Caco-2 (cell line): ENCODE measurements at regions not wholly inside any gene's neighbourhood (a gene's known extent, or its start where the extent isn't known, plus 50 kb on each side); places are given as distances from the start of the nearest gene placed in this dataset.

ENCODE experiments used
- BruUV-seq: library from RNA; stranded (reverse); fragments of 400-500 nt; replicated peaks from 2 replicates; lab custom pipeline; 2021; lab: Mats Ljungman, UMichigan
- CTCF ChIA-PET: fragments of 300-600 bp; sonication (Branson Sonifier 250); formaldehyde crosslinking; loops from one replicate; lab custom pipeline; 2022; ENCODE audit warnings: antibody characterized with exemption; lab: Charles Lee
- POLR2A ChIA-PET: fragments of 300-600 bp; sonication (Branson Sonifier 250); formaldehyde crosslinking; loops from one replicate; lab custom pipeline; 2022; ENCODE audit warnings: antibody characterized with exemption; lab: Charles Lee
- DNase-seq, 2 experiments: peaks; one replicate each; pipeline versions ENCODE4 v3.0.0 to v3.0.0-alpha.2; 2020 to 2022
- H3K27me3 ChIP-seq: replicated peaks from 2 replicates; pipeline ENCODE4 v1.6.0; 2011; ENCODE audit warnings: low read length; ENCODE audit not compliant: control insufficient read depth, insufficient read depth
- H3K36me3 ChIP-seq: 2 replicates; pipeline ENCODE4 v1.5.1; 2011; ENCODE audit warnings: low read length; ENCODE audit not compliant: control insufficient read depth, insufficient read depth
- H3K4me1 ChIP-seq: fragments of 250-450 bp; sonication (Bioruptor Pico); 2 replicates; pipeline ENCODE4 v1.5.1; 2020; ENCODE audit warnings: mild to moderate bottlenecking
- H3K4me3 ChIP-seq: 2 replicates; pipeline ENCODE4 v1.5.1; 2011; ENCODE audit warnings: low read depth, mild to moderate bottlenecking, control low read depth, low read length
- H3K9me3 ChIP-seq: fragments of 250-450 bp; sonication (Bioruptor Pico); 2 replicates; pipeline ENCODE4 v1.5.1; 2020; ENCODE audit warnings: mild to moderate bottlenecking, moderate library complexity
- H3K27ac Mint-ChIP-seq: one replicate; pipeline ENCODE4 v1.8.0; 2022; ENCODE audit warnings: mixed read lengths; ENCODE audit not compliant: unreplicated experiment
- H3K27me3 Mint-ChIP-seq: one replicate; pipeline ENCODE4 v1.8.0; 2022; ENCODE audit warnings: mixed read lengths; ENCODE audit not compliant: insufficient read depth, unreplicated experiment
- H3K36me3 Mint-ChIP-seq: one replicate; pipeline ENCODE4 v1.8.0; 2022; ENCODE audit warnings: mild to moderate bottlenecking, mixed read lengths; ENCODE audit not compliant: insufficient read depth, unreplicated experiment
- H3K4me1 Mint-ChIP-seq: one replicate; pipeline ENCODE4 v1.8.0; 2022; ENCODE audit warnings: low read depth, mixed read lengths; ENCODE audit not compliant: unreplicated experiment
- H3K4me3 Mint-ChIP-seq: one replicate; pipeline ENCODE4 v1.8.0; 2022; ENCODE audit warnings: mild to moderate bottlenecking, moderate library complexity, mixed read lengths; ENCODE audit not compliant: unreplicated experiment
- H3K9me3 Mint-ChIP-seq: one replicate; pipeline ENCODE4 v1.8.0; 2022; ENCODE audit warnings: mixed read lengths; ENCODE audit not compliant: unreplicated experiment
- intact Hi-C: fragments of 100-400 bp; cut with micrococcal nuclease; formaldehyde crosslinking; loops from one replicate; pipeline ENCODE4 v1.10.0; 2022; ENCODE audit not compliant: unreplicated experiment
- TF ChIP-seq, protein P1 (sequence below), 2 experiments: fragments of 200-600 bp in 1 of 2; IDR thresholded peaks; 1 replicate in 1 of 2; 2 replicates in 1 of 2; pipeline versions ENCODE4 v1.5.1 to v1.8.0; 2011 to 2022; ENCODE audit warnings: antibody characterized with exemption in 1 of 2, control low read depth in 1 of 2, inconsistent platforms in 1 of 2, low read depth in 1 of 2, low read length in 1 of 2, mild to moderate bottlenecking in 1 of 2, moderate library complexity in 1 of 2; ENCODE audit not compliant: insufficient read depth in 1 of 2, severe bottlenecking in 1 of 2, unreplicated experiment in 1 of 2

DNA sequence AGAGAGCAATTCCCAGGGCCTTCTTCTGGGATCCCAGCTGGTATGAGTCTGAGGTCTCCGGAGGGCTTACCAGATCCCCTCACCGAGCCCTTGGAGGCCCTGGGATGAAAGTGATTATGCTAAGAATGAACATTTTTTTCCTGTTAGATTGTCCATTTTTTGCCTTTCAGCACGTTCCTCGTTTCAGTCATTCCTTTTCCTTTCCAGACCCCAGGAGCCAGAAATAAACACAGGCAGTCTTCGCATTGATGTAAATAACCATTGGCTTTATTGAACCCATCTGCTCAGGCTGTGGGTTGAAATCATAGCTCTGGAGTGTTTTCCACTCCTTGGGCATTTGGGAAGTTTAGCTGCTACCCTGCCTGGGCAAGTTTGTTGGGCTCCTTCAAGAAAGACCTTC lies 320.9 kb upstream of the AUTS2 start:
- Mint-ChIP-seq H3K36me3 (no peaks in the 10 kb centered on the region), H3K27ac (no peak overlapping the region), H3K4me3 (no peak overlapping the region), H3K4me1 (no peaks in the 10 kb centered on the region), H3K27me3 (no peaks in the 10 kb centered on the region), H3K9me3 (peaks cover 9% of the 10 kb centered on the region)
- H3K4me3 ChIP-seq = no peak overlapping the region
- POLR2A ChIA-PET = no interaction called here
- H3K27me3 ChIP-seq = no peaks in the 10 kb centered on the region
- intact Hi-C loops = no loop called here
- no peaks in the 10 kb centered on the region for H3K36me3 ChIP-seq
- DNase-seq = no peak
- CTCF ChIA-PET = no interaction called here
- BruUV-seq = no TSS peak
- TF ChIP-seq, protein P1, sequence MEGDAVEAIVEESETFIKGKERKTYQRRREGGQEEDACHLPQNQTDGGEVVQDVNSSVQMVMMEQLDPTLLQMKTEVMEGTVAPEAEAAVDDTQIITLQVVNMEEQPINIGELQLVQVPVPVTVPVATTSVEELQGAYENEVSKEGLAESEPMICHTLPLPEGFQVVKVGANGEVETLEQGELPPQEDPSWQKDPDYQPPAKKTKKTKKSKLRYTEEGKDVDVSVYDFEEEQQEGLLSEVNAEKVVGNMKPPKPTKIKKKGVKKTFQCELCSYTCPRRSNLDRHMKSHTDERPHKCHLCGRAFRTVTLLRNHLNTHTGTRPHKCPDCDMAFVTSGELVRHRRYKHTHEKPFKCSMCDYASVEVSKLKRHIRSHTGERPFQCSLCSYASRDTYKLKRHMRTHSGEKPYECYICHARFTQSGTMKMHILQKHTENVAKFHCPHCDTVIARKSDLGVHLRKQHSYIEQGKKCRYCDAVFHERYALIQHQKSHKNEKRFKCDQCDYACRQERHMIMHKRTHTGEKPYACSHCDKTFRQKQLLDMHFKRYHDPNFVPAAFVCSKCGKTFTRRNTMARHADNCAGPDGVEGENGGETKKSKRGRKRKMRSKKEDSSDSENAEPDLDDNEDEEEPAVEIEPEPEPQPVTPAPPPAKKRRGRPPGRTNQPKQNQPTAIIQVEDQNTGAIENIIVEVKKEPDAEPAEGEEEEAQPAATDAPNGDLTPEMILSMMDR (IDR thresholded peaks at IDR 0.05; ENCODE audit: insufficient read depth in 1 of 2, low read depth in 1 of 2, low read length in 1 of 2, severe bottlenecking in 1 of 2, unreplicated experiment in 1 of 2) = no peak
- H3K9me3 ChIP-seq = no peaks in the 10 kb centered on the region
- no peaks in the 10 kb centered on the region for H3K4me1 ChIP-seq

DNA sequence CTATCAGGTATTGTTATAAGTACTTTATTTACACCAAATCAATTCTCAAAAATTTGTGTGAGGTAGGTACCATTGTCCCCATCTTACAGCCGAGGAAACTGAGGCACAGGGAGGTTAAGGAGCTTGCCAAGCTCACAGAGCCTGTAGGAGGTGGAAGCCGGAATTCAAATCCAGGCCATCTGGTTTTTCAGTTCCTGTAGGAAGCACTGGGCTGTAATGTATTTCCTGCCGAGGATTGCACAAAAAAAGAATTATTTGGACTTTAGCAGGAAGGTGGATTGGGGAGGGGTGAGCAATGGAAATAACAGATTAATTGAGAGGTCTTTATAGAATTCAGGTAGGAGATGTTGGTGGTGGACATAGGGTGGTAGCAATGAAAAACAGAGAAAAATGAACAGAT lies 315.3 kb upstream of the AUTS2 start:
- H3K27me3 ChIP-seq = no peaks in the 10 kb centered on the region
- H3K36me3 ChIP-seq = no peaks in the 10 kb centered on the region
- Mint-ChIP-seq H3K27me3 (no peaks in the 10 kb centered on the region), H3K4me3 (no peak overlapping the region), H3K27ac (no peak overlapping the region), H3K36me3 (no peaks in the 10 kb centered on the region), H3K9me3 (peaks cover 28% of the 10 kb centered on the region), H3K4me1 (no peaks in the 10 kb centered on the region)
- no peaks in the 10 kb centered on the region for H3K9me3 ChIP-seq
- no peak overlapping the region for H3K4me3 ChIP-seq
- TF ChIP-seq, protein P1 (IDR thresholded peaks at IDR 0.05; ENCODE audit: insufficient read depth in 1 of 2, low read depth in 1 of 2, low read length in 1 of 2, severe bottlenecking in 1 of 2, unreplicated experiment in 1 of 2) = no peak
- POLR2A ChIA-PET = no interaction called here
- no TSS peak for BruUV-seq
- intact Hi-C loops = no loop called here
- no peaks in the 10 kb centered on the region for H3K4me1 ChIP-seq
- CTCF ChIA-PET = no interaction called here
- DNase-seq = no peak

DNA sequence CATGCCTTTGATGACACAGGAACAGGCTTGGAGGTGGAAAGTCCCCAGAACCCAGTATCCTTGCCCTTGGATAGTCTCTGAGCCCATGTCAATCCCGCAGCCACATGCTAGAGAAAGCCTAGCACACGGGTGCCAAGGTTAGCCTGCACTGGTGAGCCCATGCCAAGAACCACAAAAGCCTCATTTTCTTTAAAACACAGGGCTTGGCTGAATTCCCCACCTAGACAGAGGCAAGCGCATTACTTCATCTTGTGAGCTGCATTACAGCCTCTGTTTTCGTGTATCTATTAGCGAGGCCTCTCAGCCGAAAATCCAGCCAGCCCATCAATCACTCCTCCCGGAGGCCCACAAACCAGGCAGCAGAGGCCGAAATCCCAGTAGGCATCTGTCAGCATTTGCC lies 314.9 kb upstream of the AUTS2 start:
- Mint-ChIP-seq H3K9me3 (peaks cover 28% of the 10 kb centered on the region), H3K27ac (no peak overlapping the region), H3K4me3 (no peak overlapping the region), H3K36me3 (no peaks in the 10 kb centered on the region), H3K4me1 (no peaks in the 10 kb centered on the region), H3K27me3 (no peaks in the 10 kb centered on the region)
- intact Hi-C loops = no loop called here
- no peaks in the 10 kb centered on the region for H3K4me1 ChIP-seq
- TF ChIP-seq, protein P1 (IDR thresholded peaks at IDR 0.05; ENCODE audit: insufficient read depth in 1 of 2, low read depth in 1 of 2, low read length in 1 of 2, severe bottlenecking in 1 of 2, unreplicated experiment in 1 of 2) = no peak
- H3K4me3 ChIP-seq = no peak overlapping the region
- ChIA-PET CTCF (no interaction called here), POLR2A (no interaction called here)
- no peaks in the 10 kb centered on the region for H3K9me3 ChIP-seq
- BruUV-seq = no TSS peak
- H3K36me3 ChIP-seq = no peaks in the 10 kb centered on the region
- DNase-seq = no peak
- H3K27me3 ChIP-seq = no peaks in the 10 kb centered on the region
